Amniotic epithelial cell (primary cell): ENCODE measurements at regions not wholly inside any gene's neighbourhood (a gene's known extent, or its start where the extent isn't known, plus 50 kb on each side); places are given as distances from the start of the nearest gene placed in this dataset.

Experiments used
- DNase-seq: peaks from one replicate; pipeline ENCODE4 v3.0.0-alpha.2; 2010; ENCODE audit warnings: low read depth

DNA sequence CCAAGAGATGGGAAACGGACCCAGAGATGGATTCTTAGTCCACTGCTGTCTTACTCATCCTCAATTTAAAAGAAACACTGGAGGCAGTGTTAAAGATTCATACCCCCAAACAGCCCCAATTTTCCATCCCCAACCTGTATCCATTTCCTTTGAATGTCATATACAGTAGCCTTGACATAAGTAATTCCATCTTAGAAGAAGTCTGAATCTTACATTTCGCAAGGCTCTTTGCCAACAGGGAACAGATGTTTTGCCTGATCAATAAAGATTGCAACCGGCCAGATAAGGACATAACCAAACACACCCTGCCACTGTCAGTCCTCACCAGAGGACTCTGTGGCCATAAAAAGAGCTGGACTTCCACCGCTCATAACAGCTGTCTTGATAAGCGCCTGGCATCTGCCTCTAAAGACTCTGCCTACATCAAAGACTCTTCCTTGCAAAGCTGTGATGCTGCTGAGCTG is 59.0 kb upstream of the MED9 start:
- DNase-seq, result no peak

DNA sequence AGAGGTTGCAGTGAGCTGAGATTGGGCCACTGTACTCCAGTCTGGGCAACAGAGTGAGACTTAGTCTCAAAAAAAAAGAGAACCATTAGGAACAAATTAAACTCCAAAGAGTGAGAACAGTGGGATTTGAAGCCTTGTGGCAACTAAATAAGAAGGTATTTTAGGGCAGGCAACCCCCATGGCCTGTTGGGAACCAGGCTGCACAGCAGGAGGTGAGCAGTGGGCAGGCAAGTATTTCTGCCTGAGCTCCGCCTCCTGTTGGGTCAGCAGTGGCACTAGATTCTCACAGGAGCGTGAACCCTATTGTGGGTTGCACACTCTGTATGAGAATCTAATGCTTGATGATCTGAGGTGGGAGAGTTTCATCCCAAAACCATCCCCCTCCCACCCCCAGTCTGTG is 57.6 kb upstream of the MED9 start:
- DNase-seq, result no peak

DNA sequence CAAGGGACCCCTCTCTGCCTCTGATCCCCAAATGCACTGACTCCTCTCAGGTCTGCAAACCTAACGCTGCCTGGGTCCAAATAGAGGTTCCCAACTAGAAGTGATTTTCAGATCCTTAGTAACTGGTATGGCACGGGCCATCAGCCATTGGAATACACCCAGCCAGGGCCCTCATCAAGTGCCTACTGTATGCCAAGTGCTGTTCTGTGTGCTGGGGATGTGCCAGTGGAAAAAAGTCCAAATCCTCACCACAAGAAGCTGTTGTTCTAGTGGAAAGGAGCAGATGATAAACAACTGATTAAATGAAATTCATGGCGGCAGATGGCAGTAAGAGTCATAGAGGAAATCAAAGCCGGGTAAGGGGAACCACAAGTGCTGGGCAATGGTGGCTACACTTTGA is 57.2 kb upstream of the MED9 start:
- no peak for DNase-seq

DNA sequence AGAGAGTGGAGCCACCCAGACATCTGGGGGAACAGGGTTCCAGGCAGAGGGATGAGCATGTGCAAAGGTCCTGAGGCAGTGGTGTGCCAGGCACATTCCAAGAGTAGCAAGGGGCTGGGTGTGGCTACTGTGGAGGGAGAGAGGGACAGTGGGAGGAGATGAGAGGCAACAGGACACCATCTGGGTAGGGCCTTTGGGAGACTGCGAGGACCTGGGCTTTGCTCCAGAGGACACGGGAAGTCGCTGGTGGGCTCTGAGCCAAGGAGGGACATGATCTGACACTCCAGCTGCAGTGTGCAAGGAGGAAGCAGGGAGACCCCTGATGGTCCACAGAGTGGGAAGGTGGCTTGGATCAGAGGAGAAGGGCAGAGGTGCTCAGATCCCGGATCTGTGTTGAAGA is 56.7 kb upstream of the MED9 start:
- no peak for DNase-seq

DNA sequence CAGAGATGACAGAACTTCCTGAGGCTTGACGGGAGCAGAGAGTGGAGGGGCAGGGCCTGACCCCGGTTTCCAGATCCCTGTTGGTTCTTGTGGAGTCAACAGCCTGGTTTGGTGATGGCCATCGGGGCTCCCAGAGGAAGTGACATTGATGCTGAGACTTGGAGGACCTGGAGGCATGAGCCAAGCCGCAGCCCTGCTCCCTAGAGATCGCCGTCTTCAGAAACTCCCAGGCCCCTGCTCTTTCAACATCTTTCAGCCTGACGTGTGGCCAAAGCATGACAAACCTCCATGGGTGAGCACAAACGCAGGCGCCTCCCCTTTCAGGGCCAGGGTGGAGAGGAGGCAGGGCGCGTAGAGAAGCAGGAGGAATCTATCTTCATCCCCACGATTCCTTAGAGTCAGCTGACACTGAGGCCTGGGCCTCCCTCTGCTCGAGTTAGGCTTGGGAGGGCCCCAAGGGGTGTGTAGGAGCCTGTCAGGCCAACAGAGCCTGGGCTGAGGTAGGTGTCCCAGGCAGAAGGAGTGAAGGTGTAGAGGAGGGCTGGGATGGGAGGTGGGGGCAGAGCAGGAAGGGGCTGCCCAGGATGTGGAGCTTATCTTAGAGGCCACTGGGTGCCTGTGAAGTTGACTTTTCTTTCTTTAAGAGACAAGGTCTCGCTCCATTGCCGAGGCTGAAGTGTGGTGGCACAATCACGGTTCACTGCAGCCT is 56.1 kb upstream of the MED9 start:
- peak; percentile 90 for DNase-seq

DNA sequence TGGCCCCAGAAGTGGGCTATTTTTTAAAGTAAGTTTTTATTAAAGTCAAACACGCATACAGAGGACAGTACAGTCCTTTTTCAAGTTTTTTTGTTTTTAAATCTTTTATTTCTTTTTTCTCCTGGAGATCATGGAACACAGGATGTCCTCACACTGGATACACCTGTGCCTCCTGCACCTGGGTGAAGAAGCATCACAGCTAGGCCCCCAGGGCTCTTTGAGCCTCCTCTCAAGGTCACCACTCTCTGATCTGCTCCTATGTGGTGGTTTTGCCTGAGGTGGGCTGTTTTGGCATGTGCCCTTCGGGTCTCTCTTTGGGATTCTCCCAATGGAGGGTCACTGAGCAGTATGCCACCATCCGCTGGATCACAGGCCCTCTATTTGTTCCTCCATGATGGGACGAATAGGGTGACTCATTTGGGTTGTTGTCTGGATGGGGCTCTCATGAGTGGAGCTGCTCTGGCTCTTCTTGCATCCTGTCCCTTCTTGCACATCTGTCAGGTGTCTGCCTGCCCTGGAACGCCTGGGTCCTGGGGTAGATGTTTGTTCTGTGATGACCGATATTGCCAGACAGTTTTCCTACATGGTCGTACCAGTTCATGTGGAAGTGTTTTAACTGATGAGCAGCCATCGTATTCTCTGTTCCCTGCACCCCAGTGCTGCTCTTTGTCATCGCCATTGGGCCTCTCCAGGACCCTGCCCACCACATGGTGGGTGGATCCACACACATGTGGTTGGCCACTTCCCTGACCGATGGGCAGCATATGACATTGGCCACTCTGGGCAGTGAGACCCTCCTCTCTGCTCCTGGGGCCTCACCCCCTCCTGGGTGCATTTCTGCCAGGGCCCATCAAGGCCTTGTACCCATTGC is 55.2 kb upstream of the MED9 start:
- DNase-seq, result no peak

DNA sequence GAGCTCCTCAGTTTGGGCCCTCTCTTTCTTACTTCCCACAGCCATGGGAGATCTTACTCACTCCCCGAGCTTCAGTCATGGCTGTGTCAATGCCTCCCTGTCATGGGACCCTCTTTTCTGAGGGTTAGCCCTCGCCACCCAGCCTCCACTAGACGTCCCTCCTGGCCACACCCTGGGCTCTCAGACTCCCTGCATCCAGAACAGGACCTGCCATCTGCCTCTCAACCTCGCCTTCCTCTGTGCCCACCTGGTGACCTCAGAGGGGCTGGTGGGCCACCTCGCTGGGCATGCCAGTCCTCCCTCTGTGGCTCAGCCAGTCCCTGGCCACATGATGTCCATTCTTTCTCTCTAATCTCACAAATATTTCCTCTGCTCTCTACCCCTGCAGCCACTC is 54.6 kb upstream of the MED9 start:
- no peak for DNase-seq

DNA sequence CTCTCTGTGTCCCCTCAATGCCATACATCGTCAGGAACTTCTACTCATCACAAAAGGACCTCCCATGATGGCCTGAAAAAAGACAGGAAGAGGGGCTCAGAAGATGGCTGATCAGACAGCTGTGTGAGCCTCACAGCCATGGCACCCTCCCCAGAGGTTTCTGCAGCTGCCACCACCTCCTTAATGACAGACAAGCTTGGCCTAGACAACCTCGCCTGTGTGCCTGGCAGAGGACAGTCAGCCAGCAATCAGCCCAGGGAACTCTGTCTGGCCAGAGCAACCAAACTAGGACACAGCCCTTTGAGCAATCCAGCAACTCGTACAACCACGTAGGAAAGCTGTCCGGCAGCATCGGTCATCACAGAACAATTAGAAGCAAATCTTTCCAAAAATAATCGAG is 54.2 kb upstream of the MED9 start:
- no peak for DNase-seq

DNA sequence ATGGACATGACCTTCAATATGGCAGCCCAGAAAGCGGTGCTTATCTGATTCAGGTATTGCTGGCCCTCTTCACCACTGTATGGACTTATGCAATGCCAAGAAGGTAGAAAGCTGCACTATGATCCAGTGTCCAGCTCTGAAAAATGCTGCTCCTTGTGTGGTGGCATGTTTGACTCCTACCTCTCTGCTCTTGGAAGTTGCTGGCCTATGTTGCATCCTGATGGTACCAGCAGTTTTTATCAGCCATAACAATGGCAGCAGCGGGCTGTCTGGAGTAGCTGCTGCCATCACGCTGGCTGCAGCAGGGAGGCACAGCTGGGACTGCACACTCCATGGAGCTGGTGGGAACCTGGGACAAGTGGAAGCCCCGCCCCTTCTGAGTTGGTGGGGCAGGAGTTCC is 53.1 kb upstream of the MED9 start:
- no peak for DNase-seq

DNA sequence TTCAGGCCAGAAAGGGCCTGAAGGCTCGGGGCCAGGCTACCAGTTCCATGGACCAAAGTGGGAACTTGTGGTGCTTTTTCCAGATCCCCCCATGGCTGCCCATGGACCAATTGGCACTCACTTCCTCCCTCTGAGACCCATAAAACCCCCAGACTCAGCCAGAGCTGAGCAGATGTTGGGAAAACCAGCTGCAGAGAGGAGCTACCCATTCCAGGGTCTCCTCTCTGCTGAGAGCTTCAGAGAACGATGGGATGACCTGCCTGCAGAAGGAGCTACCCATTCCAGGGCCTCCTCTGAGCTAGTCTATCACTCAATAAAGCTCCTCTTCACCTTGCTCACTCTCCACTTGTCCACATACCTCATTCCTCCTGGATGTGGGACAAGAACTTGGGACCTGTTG is 52.2 kb upstream of the MED9 start:
- DNase-seq, result no peak

DNA sequence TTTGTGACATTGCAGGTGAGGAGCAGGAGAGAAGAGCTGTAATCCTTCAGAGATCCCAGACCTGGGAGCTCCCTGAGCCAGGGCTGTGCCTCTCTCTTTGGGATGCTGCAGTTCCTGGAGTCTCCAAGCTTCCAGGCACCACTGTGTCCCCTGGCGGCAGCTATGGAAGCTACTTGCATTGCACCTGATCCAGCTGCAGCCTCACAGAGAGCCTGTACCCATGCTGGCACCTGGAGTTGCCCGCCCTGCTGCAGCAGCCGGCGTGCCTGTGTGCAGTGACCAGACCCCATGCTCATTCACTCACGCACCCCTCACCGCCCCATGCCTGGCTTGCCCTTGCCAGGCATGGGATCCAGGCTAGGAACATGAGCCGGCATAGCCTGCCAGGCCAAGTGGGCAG is 51.8 kb upstream of the MED9 start:
- DNase-seq, result no peak

DNA sequence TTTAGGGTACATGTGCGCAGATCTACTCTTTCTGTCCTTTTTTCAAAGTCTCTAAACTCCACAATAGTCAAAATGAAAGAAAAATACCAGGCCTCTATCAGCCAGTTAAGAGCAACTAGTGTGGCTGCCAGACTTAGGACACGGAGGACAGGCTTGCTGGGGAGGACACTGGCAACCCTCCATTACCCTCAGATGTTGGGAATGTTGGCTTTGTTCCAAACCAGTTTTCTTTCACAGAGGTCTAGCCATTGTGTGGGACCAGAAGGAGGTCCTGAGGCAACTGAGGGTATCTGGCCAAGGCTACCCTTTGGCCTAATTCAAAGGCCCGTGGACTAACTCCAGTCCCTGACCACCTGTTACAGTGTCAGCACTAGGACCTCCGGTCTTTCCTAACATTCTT is 51.2 kb upstream of the MED9 start:
- no peak for DNase-seq

DNA sequence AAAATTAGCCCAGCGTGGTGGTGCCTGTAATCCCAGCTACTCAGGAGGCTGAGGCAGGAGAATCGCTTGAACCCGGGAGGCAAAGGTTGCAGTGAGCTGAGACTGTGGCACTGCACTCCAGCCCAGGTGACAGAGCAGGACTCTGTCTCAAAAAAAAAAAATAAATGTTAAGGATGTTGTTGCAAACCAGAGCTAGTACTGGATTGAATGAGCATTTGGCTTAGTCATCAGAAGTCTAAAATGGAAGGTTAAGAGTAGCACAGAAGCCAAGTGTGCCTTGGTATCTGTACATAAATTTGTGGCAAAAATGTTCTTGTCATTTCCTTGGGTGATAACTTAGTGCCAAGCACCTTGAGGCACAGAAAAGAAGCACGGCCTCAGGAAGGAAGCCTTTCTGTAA is 50.6 kb upstream of the MED9 start:
- DNase-seq, result no peak
